Mucosa of descending colon (tissue), 3 donors: ENCODE measurements at regions not wholly inside any gene's neighbourhood (a gene's known extent, or its start where the extent isn't known, plus 50 kb on each side); places are given as distances from the start of the nearest gene placed in this dataset.

Source experiments
- ATAC-seq: fragments of 200-7000 bp; cut with Tn5 transposase; one replicate; pipeline ENCODE4 v1.9.1; 2020; ENCODE audit warnings: mild to moderate bottlenecking, moderate library complexity
- DNase-seq, 3 donors: peaks; one replicate each; pipeline ENCODE4 v3.0.0-alpha.2; 2020
- H3K36me3 ChIP-seq: fragments of 200-600 bp; one replicate; pipeline ENCODE4 v1.8.0; 2021; ENCODE audit warnings: low read depth, mild to moderate bottlenecking
- H3K4me1 ChIP-seq: fragments of 200-600 bp; one replicate; pipeline ENCODE4 v1.8.0; 2021; ENCODE audit warnings: low read depth, mild to moderate bottlenecking
- H3K4me3 ChIP-seq: fragments of 200-600 bp; one replicate; pipeline ENCODE4 v1.8.0; 2021; ENCODE audit warnings: mild to moderate bottlenecking
- H3K9me3 ChIP-seq: fragments of 200-600 bp; one replicate; pipeline ENCODE4 v1.8.0; 2021; ENCODE audit warnings: mild to moderate bottlenecking
- CTCF ChIP-seq: fragments of 200-600 bp; IDR thresholded peaks from one replicate; pipeline ENCODE4 v1.8.0; 2022; ENCODE audit warnings: antibody characterized with exemption, mild to moderate bottlenecking
- intact Hi-C, 2 donors: fragments of 100-400 bp; cut with DNase I in 1 of 2; cut with micrococcal nuclease in 1 of 2; formaldehyde crosslinking; loops; one replicate each; pipeline versions ENCODE4 v1.11.0 to v1.11.1; 2022; cut with DNase I, micrococcal nuclease
- donor health status: DM: no; HTN: no; CAD: no; lungs with moderate emphysema.
- donor health status: DM: no; HTN: no; CAD: no.
- donor health status: DM: no; HTN: yes; CAD: no.

GRCh38 chr12:16437281-16437816 lies 89.9 kb downstream of the MGST1 start:
- Histone ChIP-seq H3K4me1 (no peaks in the 10 kb centered on the region), H3K36me3 (no peaks in the 10 kb centered on the region), H3K9me3 (no peaks in the 10 kb centered on the region), H3K4me3 (no peak overlapping the region)
- intact Hi-C loops, result no loop called here
- DNase-seq, result no peak
- TF ChIP-seq CTCF, result no peak
- ATAC-seq, result no peak

GRCh38 chr12:16437926-16438325 lies 90.5 kb downstream of the MGST1 start:
- TF ChIP-seq CTCF, result no peak
- intact Hi-C loops, result no loop called here
- DNase-seq (no peak), ATAC-seq (no peak)
- Histone ChIP-seq H3K9me3 (no peaks in the 10 kb centered on the region), H3K4me1 (no peaks in the 10 kb centered on the region), H3K4me3 (no peak overlapping the region), H3K36me3 (no peaks in the 10 kb centered on the region)

- Histone ChIP-seq H3K36me3 (no peaks in the 10 kb centered on the region), H3K4me3 (no peak overlapping the region), H3K4me1 (no peaks in the 10 kb centered on the region), H3K9me3 (no peaks in the 10 kb centered on the region)
- intact Hi-C loops, result no loop called here
- DNase-seq, result no peak
- no peak for ATAC-seq
- no peak for TF ChIP-seq CTCF
Observed at GRCh38 chr12:16449459-16449858, 102.0 kb downstream of the MGST1 start.

- intact Hi-C loops, result no loop called here
- H3K4me1 ChIP-seq, result no peaks in the 10 kb centered on the region
- H3K4me3 ChIP-seq, result no peak overlapping the region
- DNase-seq, result no peak
- H3K9me3 ChIP-seq, result no peaks in the 10 kb centered on the region
- no peak for ATAC-seq
- no peaks in the 10 kb centered on the region for H3K36me3 ChIP-seq
- no peak for TF ChIP-seq CTCF
Observed at GRCh38 chr12:16453319-16453718, 105.9 kb downstream of the MGST1 start.

GRCh38 chr12:16454481-16454880 lies 107.0 kb downstream of the MGST1 start:
- DNase-seq (no peak), ATAC-seq (no peak)
- no peaks in the 10 kb centered on the region for H3K36me3 ChIP-seq
- intact Hi-C loops, result no loop called here
- H3K4me1 ChIP-seq, result no peaks in the 10 kb centered on the region
- no peak overlapping the region for H3K4me3 ChIP-seq
- H3K9me3 ChIP-seq, result no peaks in the 10 kb centered on the region
- TF ChIP-seq CTCF, result no peak

- intact Hi-C loops, result no loop called here
- DNase-seq (no peak), ATAC-seq (no peak)
- Histone ChIP-seq H3K9me3 (no peaks in the 10 kb centered on the region), H3K36me3 (no peaks in the 10 kb centered on the region), H3K4me3 (no peak overlapping the region), H3K4me1 (no peaks in the 10 kb centered on the region)
- no peak for TF ChIP-seq CTCF
Observed at GRCh38 chr12:16458521-16459078, 111.2 kb downstream of the MGST1 start.
